BE2C (cell line): ENCODE measurements at regions not wholly inside any gene's neighbourhood (a gene's known extent, or its start where the extent isn't known, plus 50 kb on each side); places are given as distances from the start of the nearest gene placed in this dataset.

ENCODE experiments used
- DNase-seq: peaks from one replicate; pipeline ENCODE4 v3.0.0-alpha.2; 2020
- H3K27me3 ChIP-seq: fragments of 250-450 bp; sonication (Bioruptor Pico); 2 replicates; pipeline ENCODE4 v1.5.1; 2020; ENCODE audit warnings: mild to moderate bottlenecking
- H3K36me3 ChIP-seq: fragments of 250-450 bp; sonication (Bioruptor Pico); 2 replicates; pipeline ENCODE4 v1.5.1; 2020; ENCODE audit warnings: mild to moderate bottlenecking
- H3K4me1 ChIP-seq: fragments of 250-450 bp; sonication (Bioruptor Pico); 2 replicates; pipeline ENCODE4 v1.5.1; 2020
- H3K4me3 ChIP-seq: 2 replicates; pipeline ENCODE4 v1.5.1; 2011; ENCODE audit warnings: low read depth, low read length
- H3K9me3 ChIP-seq: fragments of 250-450 bp; sonication (Bioruptor Pico); 2 replicates; pipeline ENCODE4 v1.5.1; 2020
- CTCF ChIP-seq: IDR thresholded peaks from 2 replicates; pipeline ENCODE4 v1.5.1; 2012; ENCODE audit warnings: mild to moderate bottlenecking, low read depth, low read length

GRCh38 chr6:44559486-44560270 is 172.2 kb downstream of the CDC5L start:
- H3K9me3 ChIP-seq = no peaks in the 10 kb centered on the region
- H3K4me3 ChIP-seq = no peak overlapping the region
- no peaks in the 10 kb centered on the region for H3K36me3 ChIP-seq
- H3K4me1 ChIP-seq = no peaks in the 10 kb centered on the region
- H3K27me3 ChIP-seq = peaks cover 13% of the 10 kb centered on the region
- DNase-seq = no peak
- TF ChIP-seq CTCF = no peak

- TF ChIP-seq CTCF = no peak
- no peak for DNase-seq
- Histone ChIP-seq H3K4me1 (no peaks in the 10 kb centered on the region), H3K4me3 (no peak overlapping the region), H3K36me3 (no peaks in the 10 kb centered on the region), H3K27me3 (peaks cover 13% of the 10 kb centered on the region), H3K9me3 (no peaks in the 10 kb centered on the region)
Observed at GRCh38 chr6:44560458-44561059, 173.1 kb downstream of the CDC5L start.

GRCh38 chr6:44561060-44561623 is 173.6 kb downstream of the CDC5L start:
- no peak for DNase-seq
- TF ChIP-seq CTCF = no peak

GRCh38 chr6:44561832-44562665 is 174.5 kb downstream of the CDC5L start:
- peaks cover 13% of the 10 kb centered on the region for H3K27me3 ChIP-seq
- TF ChIP-seq CTCF = no peak
- no peak overlapping the region for H3K4me3 ChIP-seq
- no peaks in the 10 kb centered on the region for H3K4me1 ChIP-seq
- no peak for DNase-seq
- no peaks in the 10 kb centered on the region for H3K9me3 ChIP-seq
- H3K36me3 ChIP-seq = no peaks in the 10 kb centered on the region

More at GRCh38 chr6:44561060-44561623, 173.6 kb downstream of the CDC5L start:
- Histone ChIP-seq H3K27me3 (peaks cover 13% of the 10 kb centered on the region), H3K4me1 (no peaks in the 10 kb centered on the region), H3K36me3 (no peaks in the 10 kb centered on the region), H3K9me3 (no peaks in the 10 kb centered on the region), H3K4me3 (no peak overlapping the region)

- no peaks in the 10 kb centered on the region for H3K9me3 ChIP-seq
- TF ChIP-seq CTCF = no peak
- H3K4me1 ChIP-seq = no peaks in the 10 kb centered on the region
- H3K36me3 ChIP-seq = no peaks in the 10 kb centered on the region
- H3K27me3 ChIP-seq = peaks cover 13% of the 10 kb centered on the region
- H3K4me3 ChIP-seq = no peak overlapping the region
- no peak for DNase-seq
Observed at GRCh38 chr6:44563397-44563796, 175.9 kb downstream of the CDC5L start.
